ENCODE measurements at regions not wholly inside any gene's neighbourhood (a gene's known extent, or its start where the extent isn't known, plus 50 kb on each side); places are given as distances from the start of the nearest gene placed in this dataset.

DNA sequence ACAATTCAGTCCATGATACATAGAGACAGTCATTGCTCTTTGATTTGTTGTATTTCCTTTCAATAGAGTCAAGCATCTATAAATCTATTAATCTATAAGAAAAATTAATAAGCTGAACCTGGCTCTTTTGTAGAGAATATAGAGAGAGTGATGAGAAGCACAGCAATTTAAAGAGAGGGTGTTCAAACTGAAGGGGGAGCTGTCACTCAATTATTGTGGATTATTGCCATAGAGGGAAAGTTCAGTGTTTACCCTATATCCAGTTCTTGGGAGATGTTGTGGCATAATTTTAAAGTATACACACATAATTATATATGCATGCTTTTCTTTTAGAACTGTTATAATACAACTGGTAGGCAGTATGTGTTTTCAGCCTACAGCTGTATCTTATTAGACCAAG lies 1469.0 kb upstream of the PABPC4L start:
- TF ChIP-seq, protein P1, sequence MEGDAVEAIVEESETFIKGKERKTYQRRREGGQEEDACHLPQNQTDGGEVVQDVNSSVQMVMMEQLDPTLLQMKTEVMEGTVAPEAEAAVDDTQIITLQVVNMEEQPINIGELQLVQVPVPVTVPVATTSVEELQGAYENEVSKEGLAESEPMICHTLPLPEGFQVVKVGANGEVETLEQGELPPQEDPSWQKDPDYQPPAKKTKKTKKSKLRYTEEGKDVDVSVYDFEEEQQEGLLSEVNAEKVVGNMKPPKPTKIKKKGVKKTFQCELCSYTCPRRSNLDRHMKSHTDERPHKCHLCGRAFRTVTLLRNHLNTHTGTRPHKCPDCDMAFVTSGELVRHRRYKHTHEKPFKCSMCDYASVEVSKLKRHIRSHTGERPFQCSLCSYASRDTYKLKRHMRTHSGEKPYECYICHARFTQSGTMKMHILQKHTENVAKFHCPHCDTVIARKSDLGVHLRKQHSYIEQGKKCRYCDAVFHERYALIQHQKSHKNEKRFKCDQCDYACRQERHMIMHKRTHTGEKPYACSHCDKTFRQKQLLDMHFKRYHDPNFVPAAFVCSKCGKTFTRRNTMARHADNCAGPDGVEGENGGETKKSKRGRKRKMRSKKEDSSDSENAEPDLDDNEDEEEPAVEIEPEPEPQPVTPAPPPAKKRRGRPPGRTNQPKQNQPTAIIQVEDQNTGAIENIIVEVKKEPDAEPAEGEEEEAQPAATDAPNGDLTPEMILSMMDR (IDR thresholded peaks at IDR 0.05), result no peak
- no peak for TF ChIP-seq EZH2 (IDR thresholded peaks at IDR 0.05; ENCODE audit: borderline replicate concordance, insufficient read depth, low read depth, low read length, poor library complexity, severe bottlenecking)
